ENCODE measurements at regions not wholly inside any gene's neighbourhood (a gene's known extent, or its start where the extent isn't known, plus 50 kb on each side); places are given as distances from the start of the nearest gene placed in this dataset.

DNA sequence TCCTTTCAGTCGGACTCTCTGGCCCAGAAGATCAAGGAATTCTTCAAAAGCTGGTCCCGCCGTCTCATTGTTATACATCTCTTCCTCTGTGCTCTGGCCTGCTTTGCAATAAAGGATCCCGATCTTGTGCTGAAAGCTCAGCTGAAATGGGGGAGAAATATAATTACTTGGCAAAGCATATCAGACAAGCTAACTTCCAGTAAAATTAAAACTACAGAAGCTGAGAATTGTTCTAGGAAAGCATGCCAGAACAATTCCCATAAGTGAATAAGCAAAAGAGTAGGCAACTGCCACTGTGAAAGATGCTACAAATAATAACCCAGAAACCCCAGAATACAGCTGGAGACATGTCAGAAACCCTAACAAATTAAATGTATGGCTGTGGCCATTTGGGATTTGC lies 146.1 kb downstream of the SIPA1L2 start:
- TF ChIP-seq, protein P1, sequence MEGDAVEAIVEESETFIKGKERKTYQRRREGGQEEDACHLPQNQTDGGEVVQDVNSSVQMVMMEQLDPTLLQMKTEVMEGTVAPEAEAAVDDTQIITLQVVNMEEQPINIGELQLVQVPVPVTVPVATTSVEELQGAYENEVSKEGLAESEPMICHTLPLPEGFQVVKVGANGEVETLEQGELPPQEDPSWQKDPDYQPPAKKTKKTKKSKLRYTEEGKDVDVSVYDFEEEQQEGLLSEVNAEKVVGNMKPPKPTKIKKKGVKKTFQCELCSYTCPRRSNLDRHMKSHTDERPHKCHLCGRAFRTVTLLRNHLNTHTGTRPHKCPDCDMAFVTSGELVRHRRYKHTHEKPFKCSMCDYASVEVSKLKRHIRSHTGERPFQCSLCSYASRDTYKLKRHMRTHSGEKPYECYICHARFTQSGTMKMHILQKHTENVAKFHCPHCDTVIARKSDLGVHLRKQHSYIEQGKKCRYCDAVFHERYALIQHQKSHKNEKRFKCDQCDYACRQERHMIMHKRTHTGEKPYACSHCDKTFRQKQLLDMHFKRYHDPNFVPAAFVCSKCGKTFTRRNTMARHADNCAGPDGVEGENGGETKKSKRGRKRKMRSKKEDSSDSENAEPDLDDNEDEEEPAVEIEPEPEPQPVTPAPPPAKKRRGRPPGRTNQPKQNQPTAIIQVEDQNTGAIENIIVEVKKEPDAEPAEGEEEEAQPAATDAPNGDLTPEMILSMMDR (IDR thresholded peaks at IDR 0.05): no peak
- TF ChIP-seq ZFX (IDR thresholded peaks at IDR 0.05; ENCODE audit: borderline replicate concordance): no peak

Measured in 22Rv1 (cell line).